BE2C (cell line): ENCODE measurements at regions not wholly inside any gene's neighbourhood (a gene's known extent, or its start where the extent isn't known, plus 50 kb on each side); places are given as distances from the start of the nearest gene placed in this dataset.

Source experiments
- DNase-seq: peaks from one replicate; pipeline ENCODE4 v3.0.0-alpha.2; 2020
- H3K27me3 ChIP-seq: fragments of 250-450 bp; sonication (Bioruptor Pico); 2 replicates; pipeline ENCODE4 v1.5.1; 2020; ENCODE audit warnings: mild to moderate bottlenecking
- H3K36me3 ChIP-seq: fragments of 250-450 bp; sonication (Bioruptor Pico); 2 replicates; pipeline ENCODE4 v1.5.1; 2020; ENCODE audit warnings: mild to moderate bottlenecking
- H3K4me1 ChIP-seq: fragments of 250-450 bp; sonication (Bioruptor Pico); 2 replicates; pipeline ENCODE4 v1.5.1; 2020
- H3K4me3 ChIP-seq: 2 replicates; pipeline ENCODE4 v1.5.1; 2011; ENCODE audit warnings: low read depth, low read length
- H3K9me3 ChIP-seq: fragments of 250-450 bp; sonication (Bioruptor Pico); 2 replicates; pipeline ENCODE4 v1.5.1; 2020
- CTCF ChIP-seq: IDR thresholded peaks from 2 replicates; pipeline ENCODE4 v1.5.1; 2012; ENCODE audit warnings: mild to moderate bottlenecking, low read depth, low read length

- Histone ChIP-seq H3K9me3 (no peaks in the 10 kb centered on the region), H3K4me3 (no peak overlapping the region), H3K36me3 (no peaks in the 10 kb centered on the region), H3K27me3 (peaks cover 42% of the 10 kb centered on the region), H3K4me1 (no peaks in the 10 kb centered on the region)
- DNase-seq: no peak
- TF ChIP-seq CTCF: no peak
Measured at GRCh38 chr5:1952444-1953099, 69.8 kb upstream of the IRX4 start.

GRCh38 chr5:1952021-1952420 lies 69.3 kb upstream of the IRX4 start:
- H3K4me1 ChIP-seq: no peaks in the 10 kb centered on the region
- H3K27me3 ChIP-seq: peaks cover 46% of the 10 kb centered on the region
- no peaks in the 10 kb centered on the region for H3K36me3 ChIP-seq
- no peak for DNase-seq
- no peaks in the 10 kb centered on the region for H3K9me3 ChIP-seq
- TF ChIP-seq CTCF: no peak
- H3K4me3 ChIP-seq: no peak overlapping the region

GRCh38 chr5:1951165-1951816 lies 68.6 kb upstream of the IRX4 start:
- DNase-seq: no peak
- Histone ChIP-seq H3K27me3 (peaks cover 53% of the 10 kb centered on the region), H3K4me3 (no peak overlapping the region), H3K36me3 (no peaks in the 10 kb centered on the region), H3K9me3 (no peaks in the 10 kb centered on the region), H3K4me1 (no peaks in the 10 kb centered on the region)
- no peak for TF ChIP-seq CTCF

- DNase-seq: no peak
- no peak for TF ChIP-seq CTCF
Measured at GRCh38 chr5:1950708-1951103, 68.0 kb upstream of the IRX4 start.

GRCh38 chr5:1950096-1950707 lies 67.5 kb upstream of the IRX4 start:
- no peak for DNase-seq
- H3K4me3 ChIP-seq: no peak overlapping the region
- no peak for TF ChIP-seq CTCF
- H3K4me1 ChIP-seq: no peaks in the 10 kb centered on the region
- no peaks in the 10 kb centered on the region for H3K36me3 ChIP-seq
- no peaks in the 10 kb centered on the region for H3K9me3 ChIP-seq
- H3K27me3 ChIP-seq: peaks cover 62% of the 10 kb centered on the region

More at GRCh38 chr5:1950708-1951103, 68.0 kb upstream of the IRX4 start:
- Histone ChIP-seq H3K9me3 (no peaks in the 10 kb centered on the region), H3K27me3 (peaks cover 58% of the 10 kb centered on the region), H3K4me1 (no peaks in the 10 kb centered on the region), H3K4me3 (no peak overlapping the region), H3K36me3 (no peaks in the 10 kb centered on the region)

GRCh38 chr5:1949253-1949652 lies 66.5 kb upstream of the IRX4 start:
- Histone ChIP-seq H3K27me3 (peaks cover 66% of the 10 kb centered on the region), H3K4me3 (no peak overlapping the region), H3K4me1 (no peaks in the 10 kb centered on the region), H3K9me3 (no peaks in the 10 kb centered on the region), H3K36me3 (no peaks in the 10 kb centered on the region)
- TF ChIP-seq CTCF: no peak
- no peak for DNase-seq
